SK-N-SH (cell line): ENCODE measurements at regions not wholly inside any gene's neighbourhood (a gene's known extent, or its start where the extent isn't known, plus 50 kb on each side); places are given as distances from the start of the nearest gene placed in this dataset.

ENCODE experiments used
- CTCF ChIA-PET: fragments of 300-600, 350-600 bp; formaldehyde crosslinking; extraction: SDS; loops from one replicate; lab custom pipeline; 2021; lab: Yijun Ruan, JAX
- POLR2A ChIA-PET: fragments of 350-600 bp; sonication (Branson Sonifier 250); formaldehyde crosslinking; extraction: SDS; loops from one replicate; lab custom pipeline; 2020; ENCODE audit warnings: antibody characterized with exemption, inconsistent platforms; lab: Yijun Ruan, JAX
- DNase-seq: peaks from one replicate; pipeline ENCODE4 v3.0.0; 2012
- H2AFZ ChIP-seq: fragments of 200-600 bp; sonication (generic); 2 replicates; pipeline ENCODE4 v1.8.1; 2016; ENCODE audit warnings: antibody characterized with exemption, mild to moderate bottlenecking, low read depth
- H3F3A ChIP-seq: fragments of 200-600 bp; sonication (generic); replicated peaks from 2 replicates; pipeline ENCODE3; 2016; ENCODE audit warnings: antibody characterized with exemption, mild to moderate bottlenecking; ENCODE audit not compliant: insufficient read depth
- H3K27ac ChIP-seq, 2 experiments: fragments of 200-500 bp in 1 of 2; fragments of 200-600 bp in 1 of 2; sonication (Bioruptor generic) in 1 of 2; sonication (generic), shearing (Covaris generic) in 1 of 2; 2 replicates each; pipeline versions ENCODE4 v1.5.1 to v1.6.1; 2014 to 2016; ENCODE audit warnings: low read depth in 2 of 2, inconsistent platforms in 1 of 2, low read length in 1 of 2, mild to moderate bottlenecking in 1 of 2, mixed read lengths in 1 of 2
- H3K27me3 ChIP-seq: fragments of 200-600 bp; sonication (generic), shearing (Covaris generic); 2 replicates; pipeline ENCODE4 v1.6.1; 2016; ENCODE audit warnings: mixed run types; ENCODE audit not compliant: insufficient read depth
- H3K36me3 ChIP-seq, 2 experiments: fragments of 200-500 bp in 1 of 2; fragments of 200-600 bp in 1 of 2; sonication (Bioruptor generic) in 1 of 2; sonication (generic) in 1 of 2; replicated peaks in 1 of 2; 2 replicates each; pipeline versions ENCODE3 to v1.5.1; 2014 to 2016; ENCODE audit warnings: low read length in 1 of 2, mild to moderate bottlenecking in 1 of 2; ENCODE audit not compliant: insufficient read depth in 2 of 2, control insufficient read depth in 1 of 2
- H3K4me1 ChIP-seq, 2 experiments: fragments of 200-500 bp in 1 of 2; fragments of 200-600 bp in 1 of 2; sonication (Bioruptor generic) in 1 of 2; sonication (generic), shearing (Covaris generic) in 1 of 2; 2 replicates each; pipeline versions ENCODE4 v1.5.1 to v1.6.1; 2014 to 2016; ENCODE audit warnings: low read depth in 1 of 2, low read length in 1 of 2, mixed run types in 1 of 2; ENCODE audit not compliant: insufficient read depth in 2 of 2, control insufficient read depth in 1 of 2
- H3K4me2 ChIP-seq: fragments of 200-600 bp; sonication (generic), shearing (Covaris generic); 2 replicates; pipeline ENCODE4 v1.6.1; 2017; ENCODE audit warnings: mixed run types
- H3K4me3 ChIP-seq, 2 experiments: fragments of 200-500 bp in 1 of 2; fragments of 200-600 bp in 1 of 2; sonication (Bioruptor generic) in 1 of 2; sonication (generic), shearing (Covaris generic) in 1 of 2; 2 replicates each; pipeline versions ENCODE4 v1.5.1 to v1.8.1; 2014 to 2016; ENCODE audit warnings: low read depth in 2 of 2, inconsistent platforms in 1 of 2, low read length in 1 of 2, mild to moderate bottlenecking in 1 of 2, mixed read lengths in 1 of 2, moderate library complexity in 1 of 2
- H3K79me2 ChIP-seq: fragments of 200-600 bp; sonication (generic); 2 replicates; pipeline ENCODE4 v1.8.1; 2017; ENCODE audit warnings: mild to moderate bottlenecking; ENCODE audit not compliant: insufficient read depth
- H3K9ac ChIP-seq: fragments of 200-600 bp; sonication (generic); 2 replicates; pipeline ENCODE4 v1.6.1; 2017; ENCODE audit warnings: mixed run types
- H3K9me2 ChIP-seq: fragments of 200-600 bp; sonication (generic); 2 replicates; pipeline ENCODE4 v1.6.1; 2017; ENCODE audit warnings: mixed run types
- H3K9me3 ChIP-seq: fragments of 200-600 bp; sonication (generic); 2 replicates; pipeline ENCODE4 v1.6.1; 2017; ENCODE audit warnings: mixed run types, mild to moderate bottlenecking, moderate library complexity
- H4K20me1 ChIP-seq: fragments of 200-600 bp; sonication (generic); 2 replicates; pipeline ENCODE4 v1.6.1; 2017; ENCODE audit warnings: mild to moderate bottlenecking, mixed run types; ENCODE audit not compliant: insufficient read depth
- ELF1 ChIP-seq: IDR thresholded peaks from 2 replicates; pipeline ENCODE4 v1.4.0; 2012
- EP300 ChIP-seq, 2 experiments: IDR thresholded peaks; 2 replicates each; pipeline versions ENCODE4 v1.4.0 to v1.6.1; 2012; ENCODE audit warnings: borderline replicate concordance in 1 of 2, low read depth in 1 of 2, low read length in 1 of 2
- EZH2phosphoT487 ChIP-seq: fragments of 200-600 bp; sonication (generic); IDR thresholded peaks from 2 replicates; pipeline ENCODE4 v1.6.1; 2017; ENCODE audit warnings: low read depth, mixed run types, mild to moderate bottlenecking, antibody characterized with exemption, moderate library complexity, borderline replicate concordance
- FOXM1 ChIP-seq: IDR thresholded peaks from 2 replicates; pipeline ENCODE4 v1.4.0; 2012; ENCODE audit warnings: low read depth, mild to moderate bottlenecking
- GATA2 ChIP-seq: sonication (generic); formaldehyde crosslinking; IDR thresholded peaks from 2 replicates; pipeline ENCODE4 v1.5.0; 2020; ENCODE audit warnings: mild to moderate bottlenecking, missing genetic modification reagents
- MEF2A ChIP-seq: IDR thresholded peaks from 2 replicates; pipeline ENCODE4 v1.4.0; 2012; ENCODE audit warnings: low read depth, borderline replicate concordance
- NFIC ChIP-seq: IDR thresholded peaks from 2 replicates; pipeline ENCODE4 v1.4.0; 2012; ENCODE audit warnings: borderline replicate concordance
- POLR2AphosphoS5 ChIP-seq: IDR thresholded peaks from 2 replicates; pipeline ENCODE4 v1.6.1; 2012; ENCODE audit warnings: low read depth, low read length
- RAD21 ChIP-seq: IDR thresholded peaks from 2 replicates; pipeline ENCODE4 v1.6.1; 2012; ENCODE audit warnings: mild to moderate bottlenecking, low read length
- RFX5 ChIP-seq: IDR thresholded peaks from 2 replicates; pipeline ENCODE4 v1.6.1; 2012; ENCODE audit warnings: mild to moderate bottlenecking, improper control_type of control experiment, low read length
- SMC3 ChIP-seq: IDR thresholded peaks from 2 replicates; pipeline ENCODE4 v1.6.1; 2012; ENCODE audit warnings: low read depth, low read length, improper control_type of control experiment
- YY1 ChIP-seq: IDR thresholded peaks from 2 replicates; pipeline ENCODE4 v1.4.0; 2012; ENCODE audit warnings: low read depth, mild to moderate bottlenecking
- WGBS: methylation state at CpG from one replicate; pipeline ENCODE4 v1.1.6; 2017; ENCODE audit warnings: low lambda C conversion rate; 5-methylcytosine and 5-hydroxymethylcytosine counted together
- TF ChIP-seq, protein P1 (sequence below): IDR thresholded peaks from 2 replicates; pipeline ENCODE4 v1.6.1; 2012; ENCODE audit warnings: mild to moderate bottlenecking, low read depth, low read length, moderate library complexity
- TF ChIP-seq, protein P2 (sequence below): IDR thresholded peaks from 2 replicates; pipeline ENCODE4 v1.4.0; 2012; ENCODE audit warnings: low read depth, borderline replicate concordance
- TF ChIP-seq, protein P3 (sequence below): IDR thresholded peaks from 2 replicates; pipeline ENCODE4; 2012
- TF ChIP-seq, protein P4 (sequence below): fragments of 200-600 bp; sonication (generic); IDR thresholded peaks from 2 replicates; pipeline ENCODE4 v1.6.1; 2017; ENCODE audit warnings: antibody characterized with exemption, mild to moderate bottlenecking, moderate library complexity

DNA sequence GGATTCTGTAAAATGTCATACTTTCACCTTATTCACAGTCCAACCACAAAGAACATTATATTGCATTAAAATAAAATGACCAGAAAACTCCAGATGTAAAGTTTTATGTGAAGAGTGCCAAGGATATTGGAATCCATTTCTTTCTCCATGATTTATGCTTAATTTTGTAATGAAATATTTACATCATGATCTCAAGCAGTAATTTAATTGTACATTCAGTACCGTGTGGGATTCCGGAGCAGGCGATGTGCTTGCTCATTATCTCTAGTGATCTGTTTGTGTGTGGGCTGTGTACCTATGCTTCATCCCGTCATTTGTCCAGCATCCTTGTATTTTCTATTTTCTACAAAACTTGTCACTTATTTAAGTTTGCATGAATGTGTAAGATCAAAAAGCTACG lies 415.9 kb upstream of the SLC8A1 start:
- CTCF ChIA-PET, result interaction anchor here (0.6 to 1.2 kb wide), 3 partner anchors 8 to 24 kb away, joined by 3 to 4 read pairs (median 3); no protein-coding TSS in a partner anchor
- WGBS, result 19% methylated on average over 5 of the region's 5 CpGs

More for the DNA sequence above, 415.9 kb upstream of the SLC8A1 start:
- Histone ChIP-seq H3K36me3 (no peaks in the 10 kb centered on the region), H3K27ac (no peak overlapping the region), H3F3A (no peaks in the 10 kb centered on the region), H3K27me3 (no peaks in the 10 kb centered on the region), H3K9ac (no peak overlapping the region), H3K79me2 (no peaks in the 10 kb centered on the region), H4K20me1 (no peaks in the 10 kb centered on the region), H3K4me1 (no peaks in the 10 kb centered on the region; a peak in 1 of 4 replicates), H3K9me3 (no peaks in the 10 kb centered on the region), H2AFZ (no peak overlapping the region), H3K4me2 (no peak overlapping the region), H3K4me3 (no peak overlapping the region), H3K9me2 (no peaks in the 10 kb centered on the region)
- DNase-seq, result no peak
- TF ChIP-seq FOXM1 (no peak), POLR2AphosphoS5 (no peak), EP300 (IDR thresholded peaks at IDR 0.05; ENCODE audit: borderline replicate concordance in 1 of 2, low read depth in 1 of 2, low read length in 1 of 2) (no peak), GATA2 (no peak), RAD21 (no peak), SMC3 (no peak), EZH2phosphoT487 (no peak), NFIC (no peak), RFX5 (no peak), YY1 (no peak), ELF1 (no peak), MEF2A (no peak)
- TF ChIP-seq, protein P1, sequence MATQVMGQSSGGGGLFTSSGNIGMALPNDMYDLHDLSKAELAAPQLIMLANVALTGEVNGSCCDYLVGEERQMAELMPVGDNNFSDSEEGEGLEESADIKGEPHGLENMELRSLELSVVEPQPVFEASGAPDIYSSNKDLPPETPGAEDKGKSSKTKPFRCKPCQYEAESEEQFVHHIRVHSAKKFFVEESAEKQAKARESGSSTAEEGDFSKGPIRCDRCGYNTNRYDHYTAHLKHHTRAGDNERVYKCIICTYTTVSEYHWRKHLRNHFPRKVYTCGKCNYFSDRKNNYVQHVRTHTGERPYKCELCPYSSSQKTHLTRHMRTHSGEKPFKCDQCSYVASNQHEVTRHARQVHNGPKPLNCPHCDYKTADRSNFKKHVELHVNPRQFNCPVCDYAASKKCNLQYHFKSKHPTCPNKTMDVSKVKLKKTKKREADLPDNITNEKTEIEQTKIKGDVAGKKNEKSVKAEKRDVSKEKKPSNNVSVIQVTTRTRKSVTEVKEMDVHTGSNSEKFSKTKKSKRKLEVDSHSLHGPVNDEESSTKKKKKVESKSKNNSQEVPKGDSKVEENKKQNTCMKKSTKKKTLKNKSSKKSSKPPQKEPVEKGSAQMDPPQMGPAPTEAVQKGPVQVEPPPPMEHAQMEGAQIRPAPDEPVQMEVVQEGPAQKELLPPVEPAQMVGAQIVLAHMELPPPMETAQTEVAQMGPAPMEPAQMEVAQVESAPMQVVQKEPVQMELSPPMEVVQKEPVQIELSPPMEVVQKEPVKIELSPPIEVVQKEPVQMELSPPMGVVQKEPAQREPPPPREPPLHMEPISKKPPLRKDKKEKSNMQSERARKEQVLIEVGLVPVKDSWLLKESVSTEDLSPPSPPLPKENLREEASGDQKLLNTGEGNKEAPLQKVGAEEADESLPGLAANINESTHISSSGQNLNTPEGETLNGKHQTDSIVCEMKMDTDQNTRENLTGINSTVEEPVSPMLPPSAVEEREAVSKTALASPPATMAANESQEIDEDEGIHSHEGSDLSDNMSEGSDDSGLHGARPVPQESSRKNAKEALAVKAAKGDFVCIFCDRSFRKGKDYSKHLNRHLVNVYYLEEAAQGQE, result no peak
- TF ChIP-seq, protein P2, sequence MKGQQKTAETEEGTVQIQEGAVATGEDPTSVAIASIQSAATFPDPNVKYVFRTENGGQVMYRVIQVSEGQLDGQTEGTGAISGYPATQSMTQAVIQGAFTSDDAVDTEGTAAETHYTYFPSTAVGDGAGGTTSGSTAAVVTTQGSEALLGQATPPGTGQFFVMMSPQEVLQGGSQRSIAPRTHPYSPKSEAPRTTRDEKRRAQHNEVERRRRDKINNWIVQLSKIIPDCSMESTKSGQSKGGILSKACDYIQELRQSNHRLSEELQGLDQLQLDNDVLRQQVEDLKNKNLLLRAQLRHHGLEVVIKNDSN, result no peak
- TF ChIP-seq, protein P3, sequence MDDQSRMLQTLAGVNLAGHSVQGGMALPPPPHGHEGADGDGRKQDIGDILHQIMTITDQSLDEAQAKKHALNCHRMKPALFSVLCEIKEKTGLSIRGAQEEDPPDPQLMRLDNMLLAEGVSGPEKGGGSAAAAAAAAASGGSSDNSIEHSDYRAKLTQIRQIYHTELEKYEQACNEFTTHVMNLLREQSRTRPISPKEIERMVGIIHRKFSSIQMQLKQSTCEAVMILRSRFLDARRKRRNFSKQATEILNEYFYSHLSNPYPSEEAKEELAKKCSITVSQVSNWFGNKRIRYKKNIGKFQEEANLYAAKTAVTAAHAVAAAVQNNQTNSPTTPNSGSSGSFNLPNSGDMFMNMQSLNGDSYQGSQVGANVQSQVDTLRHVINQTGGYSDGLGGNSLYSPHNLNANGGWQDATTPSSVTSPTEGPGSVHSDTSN, result no peak
- TF ChIP-seq, protein P4, sequence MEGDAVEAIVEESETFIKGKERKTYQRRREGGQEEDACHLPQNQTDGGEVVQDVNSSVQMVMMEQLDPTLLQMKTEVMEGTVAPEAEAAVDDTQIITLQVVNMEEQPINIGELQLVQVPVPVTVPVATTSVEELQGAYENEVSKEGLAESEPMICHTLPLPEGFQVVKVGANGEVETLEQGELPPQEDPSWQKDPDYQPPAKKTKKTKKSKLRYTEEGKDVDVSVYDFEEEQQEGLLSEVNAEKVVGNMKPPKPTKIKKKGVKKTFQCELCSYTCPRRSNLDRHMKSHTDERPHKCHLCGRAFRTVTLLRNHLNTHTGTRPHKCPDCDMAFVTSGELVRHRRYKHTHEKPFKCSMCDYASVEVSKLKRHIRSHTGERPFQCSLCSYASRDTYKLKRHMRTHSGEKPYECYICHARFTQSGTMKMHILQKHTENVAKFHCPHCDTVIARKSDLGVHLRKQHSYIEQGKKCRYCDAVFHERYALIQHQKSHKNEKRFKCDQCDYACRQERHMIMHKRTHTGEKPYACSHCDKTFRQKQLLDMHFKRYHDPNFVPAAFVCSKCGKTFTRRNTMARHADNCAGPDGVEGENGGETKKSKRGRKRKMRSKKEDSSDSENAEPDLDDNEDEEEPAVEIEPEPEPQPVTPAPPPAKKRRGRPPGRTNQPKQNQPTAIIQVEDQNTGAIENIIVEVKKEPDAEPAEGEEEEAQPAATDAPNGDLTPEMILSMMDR, result no peak
- POLR2A ChIA-PET, result interaction anchor here (0.6 kb wide), 1 partner anchor 396 kb away, joined by 3 read pairs; no protein-coding TSS in a partner anchor
